ENCODE measurements at regions not wholly inside any gene's neighbourhood (a gene's known extent, or its start where the extent isn't known, plus 50 kb on each side); places are given as distances from the start of the nearest gene placed in this dataset.
"Not testable (repeated sequence)": the region's sequence is repeated elsewhere in the genome, so short reads cannot be mapped to it uniquely, and the experiment has no call there.

- DNase-seq (ENCODE audit: low read depth) = no peak
Observed at GRCh38 chr11:82536706-82537105, 197.0 kb downstream of the FAM181B start.

GRCh38 chr11:82533628-82534327 lies 199.9 kb downstream of the FAM181B start:
- DNase-seq (ENCODE audit: low read depth) = no peak

GRCh38 chr11:82529936-82530335 lies 203.7 kb downstream of the FAM181B start:
- no peak for DNase-seq (ENCODE audit: low read depth)

- no peak for DNase-seq (ENCODE audit: low read depth)
Observed at GRCh38 chr11:82527081-82527584, 206.5 kb downstream of the FAM181B start.

DNA sequence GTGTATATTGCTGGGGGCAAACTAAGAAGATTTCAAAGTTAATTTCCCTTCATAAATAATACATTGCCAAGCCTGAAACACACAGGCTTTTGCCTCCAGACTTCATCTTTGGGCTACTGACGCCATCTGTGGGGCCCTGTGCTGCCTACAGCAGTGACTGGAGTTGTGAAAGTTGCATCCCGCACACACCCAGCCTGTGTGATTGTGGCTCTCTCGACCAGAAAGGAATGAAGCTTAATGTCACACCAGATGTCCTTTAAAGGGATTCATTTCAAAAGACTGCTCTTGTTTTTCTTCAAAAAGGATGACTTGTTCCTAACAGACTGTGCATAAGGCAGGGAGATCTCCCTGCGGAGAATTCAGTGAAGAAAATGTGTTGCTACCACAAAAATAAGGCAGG lies 210.5 kb downstream of the FAM181B start:
- DNase-seq (ENCODE audit: low read depth) = no peak

- no peak for DNase-seq (ENCODE audit: low read depth)
Observed at GRCh38 chr11:82521427-82521826, 212.2 kb downstream of the FAM181B start.

- DNase-seq (ENCODE audit: low read depth) = no peak
Observed at GRCh38 chr11:82507288-82507687, 226.4 kb downstream of the FAM181B start.

DNA sequence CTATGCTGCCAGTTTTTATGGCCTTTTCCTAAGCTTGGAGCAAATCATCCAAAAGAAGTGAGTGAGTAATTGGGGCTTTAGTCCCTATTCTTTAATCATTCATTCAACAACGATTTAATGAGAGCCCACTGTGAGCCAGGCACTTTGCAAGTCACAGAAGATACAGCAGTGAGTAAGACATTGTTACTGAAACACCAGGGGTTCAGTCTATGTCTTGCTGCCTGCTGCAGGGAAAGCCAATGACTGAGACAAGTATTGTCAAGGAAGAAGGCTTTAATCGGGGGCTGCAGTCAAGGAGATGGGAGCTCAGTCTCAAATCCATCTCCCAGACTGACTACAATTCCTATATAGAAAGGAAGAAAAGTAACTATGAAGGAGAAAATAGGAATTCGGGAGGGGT lies 228.3 kb downstream of the FAM181B start:
- no peak for DNase-seq (ENCODE audit: low read depth)

DNA sequence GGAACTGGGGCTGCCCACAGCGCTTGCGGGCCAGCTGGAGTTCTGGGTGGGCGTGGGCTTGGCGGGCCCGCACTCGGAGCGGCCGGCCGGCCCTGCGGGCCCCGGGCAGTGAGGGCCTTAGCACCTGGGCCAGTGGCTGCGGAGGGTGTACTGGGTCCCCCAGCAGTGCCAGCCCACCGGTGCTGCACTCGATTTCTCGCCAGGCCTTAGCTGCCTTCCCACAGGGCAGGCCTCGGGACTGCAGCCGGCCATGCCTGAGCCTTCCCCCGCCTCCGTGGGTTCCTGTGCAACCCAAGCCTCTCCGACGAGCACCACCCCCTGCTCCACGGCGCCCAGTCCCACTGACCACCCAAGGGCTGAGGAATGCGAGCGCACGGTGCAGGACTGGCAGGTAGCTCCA lies 232.5 kb downstream of the FAM181B start:
- not testable (repeated sequence) for DNase-seq (ENCODE audit: low read depth)

DNA sequence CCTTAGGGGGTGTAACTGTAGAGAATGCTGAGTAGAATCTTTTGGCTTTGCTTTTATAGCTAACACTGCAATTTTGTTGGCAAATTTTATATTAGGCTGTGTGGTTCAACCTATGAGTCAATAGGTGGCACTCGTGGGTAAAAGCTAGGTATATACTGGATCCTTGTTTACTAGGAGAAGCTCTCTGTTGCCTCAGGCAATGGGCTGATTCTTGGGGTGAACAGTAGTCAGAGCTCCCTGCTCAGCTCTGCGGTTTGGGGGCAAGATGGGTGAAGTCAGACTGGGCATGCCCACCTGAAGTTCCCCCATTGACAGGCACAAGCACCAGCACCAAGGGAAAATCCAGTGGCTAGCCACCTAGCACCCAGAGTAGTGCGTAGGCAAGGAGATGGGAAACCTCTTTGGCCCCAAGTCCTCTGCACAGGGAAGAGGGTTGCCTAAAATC lies 238.7 kb downstream of the FAM181B start:
- DNase-seq (ENCODE audit: low read depth) = no peak

GRCh38 chr11:82474876-82475275 lies 258.8 kb downstream of the FAM181B start:
- DNase-seq (ENCODE audit: low read depth) = no peak

GRCh38 chr11:82465481-82465880 lies 268.2 kb downstream of the FAM181B start:
- DNase-seq (ENCODE audit: low read depth) = no peak

GRCh38 chr11:82462608-82463242 lies 270.9 kb downstream of the FAM181B start:
- no peak for DNase-seq (ENCODE audit: low read depth)

GRCh38 chr11:82458761-82459160 lies 274.9 kb downstream of the FAM181B start:
- no peak for DNase-seq (ENCODE audit: low read depth)

DNA sequence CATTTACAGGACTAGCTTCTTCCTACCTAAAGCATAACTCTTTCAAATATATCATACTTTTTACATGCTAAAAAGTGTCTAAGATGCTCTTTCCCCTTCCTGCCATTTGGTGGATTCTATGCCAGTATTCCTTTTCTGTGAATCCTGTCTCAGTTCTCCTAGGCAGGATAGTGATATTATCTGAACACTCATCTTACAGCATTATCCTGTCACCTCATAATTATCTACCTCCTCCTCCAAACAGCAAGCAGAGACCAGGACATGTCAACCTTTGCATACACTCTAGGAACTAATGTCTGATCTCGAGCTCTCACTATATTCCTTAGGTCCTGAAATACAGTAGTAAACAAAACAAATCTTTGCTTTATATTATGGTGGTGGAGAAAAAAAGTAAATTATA lies 275.5 kb downstream of the FAM181B start:
- DNase-seq (ENCODE audit: low read depth) = no peak

DNA sequence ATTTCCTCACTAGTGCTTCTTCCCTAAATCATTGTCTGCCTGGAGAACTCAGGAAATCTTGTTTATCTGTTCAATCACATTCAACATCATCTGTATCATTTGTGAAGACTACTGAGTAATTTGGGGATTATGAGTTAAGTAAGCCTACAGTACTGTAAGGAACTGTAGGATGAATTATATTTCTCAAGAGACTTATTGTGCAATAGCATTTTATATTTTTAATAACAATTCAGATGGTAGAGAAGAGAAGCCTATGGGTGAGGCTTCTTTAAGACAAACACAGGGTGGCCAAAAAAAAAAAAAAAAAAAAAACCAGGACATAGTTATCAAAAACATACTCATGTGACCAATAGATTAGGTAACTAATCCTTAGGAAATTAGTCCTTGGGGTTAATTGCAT lies 282.7 kb downstream of the FAM181B start:
- DNase-seq (ENCODE audit: low read depth) = no peak

DNA sequence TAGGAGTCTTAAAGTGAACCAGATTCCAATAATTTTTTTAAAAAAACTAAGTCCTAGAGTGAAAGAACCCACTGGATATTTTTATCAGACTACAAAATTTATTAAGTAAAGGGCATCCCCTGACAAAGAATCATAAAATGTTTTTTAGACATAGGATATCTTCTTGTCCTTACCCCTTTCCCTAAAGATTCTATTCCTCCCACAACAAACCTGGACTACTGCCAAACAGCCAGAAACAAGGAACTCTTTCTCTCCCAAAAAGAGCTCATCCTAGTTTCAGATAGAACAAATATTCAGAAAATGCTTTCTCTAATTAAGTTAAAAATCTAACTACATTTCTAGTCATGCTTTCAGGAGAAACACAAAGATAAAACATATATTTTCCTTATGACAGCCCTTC lies 327.1 kb downstream of the FAM181B start:
- DNase-seq (ENCODE audit: low read depth) = no peak

DNA sequence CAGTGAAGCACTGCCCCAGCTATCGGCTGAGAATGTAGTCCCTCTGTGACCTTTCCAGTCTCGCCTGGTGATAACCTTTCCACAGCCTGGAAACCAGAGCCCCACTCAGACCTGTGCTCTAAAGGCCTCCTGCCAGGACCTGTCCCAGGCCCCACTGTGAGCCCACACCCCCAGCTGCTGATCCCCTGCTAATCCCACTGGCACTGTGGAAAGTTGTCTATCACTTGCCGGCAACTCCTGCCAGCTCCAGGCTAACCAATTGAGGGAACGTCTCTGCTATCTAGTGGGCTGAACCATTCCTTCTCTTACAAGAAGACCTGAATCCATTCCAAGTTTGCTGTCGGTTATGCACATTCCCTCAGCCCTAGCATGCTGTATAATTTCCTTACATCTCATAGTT lies 328.2 kb downstream of the FAM181B start:
- no peak for DNase-seq (ENCODE audit: low read depth)

GRCh38 chr11:82404981-82405380 lies 328.7 kb downstream of the FAM181B start:
- no peak for DNase-seq (ENCODE audit: low read depth)

DNA sequence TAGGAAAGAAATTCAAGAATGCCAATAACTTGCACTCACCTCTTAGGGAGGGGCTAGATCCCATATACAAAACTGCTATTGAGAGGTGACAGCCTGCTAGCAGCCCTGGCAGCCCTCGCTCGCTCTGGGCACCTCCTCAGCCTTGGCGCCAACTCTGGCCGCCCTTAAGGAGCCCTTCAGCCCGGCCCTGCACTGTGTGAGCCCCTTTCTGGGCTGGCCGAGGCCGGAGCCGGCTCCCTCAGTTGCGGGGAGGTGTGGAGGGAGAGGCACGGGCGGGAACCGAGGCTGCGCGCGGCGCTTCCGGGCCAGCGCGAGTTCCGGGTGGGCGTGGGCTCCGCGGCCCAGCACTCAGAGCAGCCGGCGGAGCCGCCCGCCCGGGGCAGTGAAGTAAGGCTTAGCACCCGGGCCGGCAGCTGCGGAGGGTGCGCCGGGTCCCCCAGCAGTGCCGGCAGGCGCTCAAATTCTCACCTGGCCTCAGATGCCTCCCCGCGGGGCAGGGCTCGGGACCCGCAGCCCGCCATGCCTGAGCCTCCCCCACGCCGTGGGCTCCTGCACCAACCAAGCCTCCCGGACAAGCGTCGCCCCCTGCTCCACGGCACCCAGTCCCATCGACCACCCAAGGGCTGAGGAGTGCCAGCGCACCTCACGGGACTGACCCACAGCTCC lies 329.9 kb downstream of the FAM181B start:
- DNase-seq (ENCODE audit: low read depth) = no peak

DNA sequence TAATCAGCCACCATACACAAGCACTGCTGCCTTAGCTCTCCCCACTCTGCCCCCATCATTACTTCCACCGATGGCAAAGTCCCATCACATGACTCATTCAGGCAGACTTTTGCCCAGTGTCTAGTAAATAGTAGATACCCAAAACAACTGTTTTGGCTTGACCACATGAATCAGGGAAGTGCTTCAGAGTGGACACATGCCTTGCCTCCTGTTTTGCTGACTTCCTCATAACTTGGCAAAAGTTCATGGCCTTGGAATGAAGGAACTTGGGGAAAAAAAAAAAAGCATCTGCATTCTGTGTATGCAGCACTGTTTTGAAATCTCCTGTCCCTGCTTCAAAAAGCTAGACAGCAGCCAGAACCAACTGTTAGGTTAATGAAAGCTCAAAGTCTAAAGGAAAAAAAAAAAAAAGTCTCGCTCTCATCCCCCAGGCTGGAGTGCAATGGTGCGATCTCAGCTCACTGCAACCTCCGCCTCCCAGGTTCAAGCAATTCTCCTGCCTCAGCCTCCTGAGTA lies 335.3 kb downstream of the FAM181B start:
- DNase-seq (ENCODE audit: low read depth) = no peak

GRCh38 chr11:82396639-82397038 lies 337.0 kb downstream of the FAM181B start:
- not testable (repeated sequence) for DNase-seq (ENCODE audit: low read depth)

GRCh38 chr11:82384308-82384707 lies 349.4 kb downstream of the FAM181B start:
- no peak for DNase-seq (ENCODE audit: low read depth)
